Muscle of arm (tissue), 1 donor: ENCODE measurements at regions not wholly inside any gene's neighbourhood (a gene's known extent, or its start where the extent isn't known, plus 50 kb on each side); places are given as distances from the start of the nearest gene placed in this dataset.

Experiments used
- DNase-seq: peaks from one replicate; pipeline ENCODE4 v3.0.0-alpha.2; 2013

GRCh38 chr12:42859612-42860011 is 270.1 kb upstream of the PRICKLE1 start:
- no peak for DNase-seq

DNA sequence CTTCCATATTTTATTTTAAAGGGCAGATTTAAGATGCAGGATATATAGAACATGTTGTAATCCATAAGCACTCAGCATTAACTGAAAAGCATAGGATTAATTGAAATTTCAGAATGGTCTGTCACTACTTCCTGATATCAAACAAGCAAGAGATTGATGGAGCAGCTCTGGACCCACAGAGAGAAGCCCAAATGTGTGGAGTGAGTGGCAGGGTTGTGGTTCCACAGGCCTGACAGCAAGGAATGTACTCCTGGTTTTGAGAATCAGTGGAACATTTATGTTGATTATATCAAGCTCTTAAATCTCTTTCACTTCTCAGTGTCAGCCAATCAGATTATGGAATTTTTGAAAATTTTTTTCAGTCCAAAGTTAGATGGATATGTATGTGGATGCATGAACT is 267.6 kb upstream of the PRICKLE1 start:
- no peak for DNase-seq

GRCh38 chr12:42855362-42855950 is 265.9 kb upstream of the PRICKLE1 start:
- no peak for DNase-seq

- no peak for DNase-seq
These were observed 265.3 kb upstream of the PRICKLE1 start for GRCh38 chr12:42854826-42855225.

DNA sequence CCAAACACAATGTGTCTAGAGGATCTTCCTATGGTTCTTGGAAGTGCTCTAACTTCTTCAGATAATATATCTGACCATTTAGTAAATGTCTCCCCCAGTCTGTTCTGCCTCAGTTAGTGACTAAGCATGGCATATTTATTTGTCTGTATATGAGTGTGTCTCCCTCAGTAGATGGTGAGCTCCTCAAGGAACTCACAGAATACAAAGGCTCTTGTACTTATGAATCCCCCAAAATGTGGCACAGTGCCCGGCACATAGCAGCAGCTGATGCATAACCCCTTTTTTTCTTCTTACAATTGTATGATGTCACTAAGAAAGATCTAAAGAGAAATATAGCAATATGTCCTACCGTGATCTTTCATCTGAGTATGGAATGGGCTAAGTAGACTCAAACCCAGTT is 264.7 kb upstream of the PRICKLE1 start:
- no peak for DNase-seq

DNA sequence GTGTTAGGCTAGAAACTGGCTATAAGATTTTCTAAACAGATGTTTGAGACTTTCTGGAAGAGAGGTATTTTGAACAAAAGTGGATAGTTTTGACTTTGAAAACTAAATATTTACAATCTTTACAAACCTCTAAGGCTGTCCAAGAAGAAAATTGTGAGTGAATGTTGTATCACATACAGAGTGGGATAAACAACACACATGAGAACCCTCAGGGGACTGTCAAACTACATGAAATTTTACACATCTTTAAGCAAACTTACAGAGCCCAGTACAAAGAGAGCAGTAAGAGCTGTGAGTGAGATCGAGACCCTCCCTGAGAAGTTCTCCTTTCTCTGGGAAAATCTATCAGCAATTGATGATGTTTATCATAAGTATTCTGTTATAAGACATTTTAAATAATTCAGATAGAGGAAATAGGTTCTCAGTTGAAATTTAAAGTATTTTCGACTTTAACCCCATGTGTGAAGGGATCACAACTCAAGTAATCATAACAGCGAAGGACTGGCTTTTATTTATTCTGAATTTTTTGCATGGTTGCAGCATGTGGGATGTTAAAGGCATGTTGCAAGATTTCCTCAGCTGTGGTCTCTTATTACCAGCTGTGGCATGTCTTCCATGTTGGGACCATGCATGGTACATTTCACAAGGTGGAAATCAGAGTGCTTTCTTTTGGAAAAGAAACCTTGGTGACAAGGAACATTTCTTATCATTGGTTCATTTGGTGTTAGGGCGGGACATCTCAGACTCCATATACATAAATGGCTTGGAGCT is 264.0 kb upstream of the PRICKLE1 start:
- DNase-seq = no peak

DNA sequence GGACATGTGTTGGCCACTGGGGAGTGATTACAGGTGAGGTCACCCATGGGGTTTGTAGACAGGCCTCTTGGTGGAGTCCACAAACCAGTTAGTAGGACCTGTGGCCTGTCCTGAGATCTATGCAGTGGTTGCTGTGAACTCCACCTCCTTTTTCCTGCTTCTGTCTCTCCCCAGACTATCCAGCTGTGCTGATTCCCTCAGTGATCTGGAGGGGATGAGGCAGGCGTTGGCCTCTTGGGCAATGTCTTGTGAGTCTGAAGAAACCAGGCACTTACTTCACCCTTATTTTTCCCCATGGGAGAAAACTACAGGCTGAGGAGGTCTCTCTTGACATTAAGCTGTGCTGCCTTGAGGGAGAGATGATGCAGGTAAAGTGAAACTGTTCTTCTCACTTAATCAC is 257.2 kb upstream of the PRICKLE1 start:
- no peak for DNase-seq

DNA sequence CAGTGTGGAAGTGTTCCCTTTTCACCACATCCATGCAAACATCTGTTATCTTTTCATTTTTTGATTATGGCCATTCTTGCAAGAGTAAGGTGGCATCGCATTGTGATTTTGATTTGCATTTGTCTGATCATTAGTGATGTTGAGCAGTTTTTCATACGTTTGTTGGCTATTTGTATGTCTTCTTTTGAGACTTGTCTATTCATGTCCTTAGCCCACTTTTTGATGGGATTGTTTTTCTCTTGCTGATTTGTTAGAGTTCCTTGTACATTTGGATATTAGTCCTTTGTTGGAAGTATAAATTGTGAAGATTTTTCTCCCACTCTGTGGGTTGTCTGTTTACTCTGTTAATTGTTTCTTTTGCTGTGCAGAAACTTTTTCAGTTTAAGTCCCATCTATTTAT is 244.5 kb upstream of the PRICKLE1 start:
- DNase-seq = no peak

- DNase-seq = no peak
These were observed 239.3 kb upstream of the PRICKLE1 start for GRCh38 chr12:42828836-42829235.

- DNase-seq = no peak
These were observed 234.8 kb upstream of the PRICKLE1 start for GRCh38 chr12:42824327-42824726.

- no peak for DNase-seq
These were observed 234.1 kb upstream of the PRICKLE1 start for GRCh38 chr12:42823679-42824078.

- no peak for DNase-seq
These were observed 230.3 kb upstream of the PRICKLE1 start for GRCh38 chr12:42819846-42820245.

DNA sequence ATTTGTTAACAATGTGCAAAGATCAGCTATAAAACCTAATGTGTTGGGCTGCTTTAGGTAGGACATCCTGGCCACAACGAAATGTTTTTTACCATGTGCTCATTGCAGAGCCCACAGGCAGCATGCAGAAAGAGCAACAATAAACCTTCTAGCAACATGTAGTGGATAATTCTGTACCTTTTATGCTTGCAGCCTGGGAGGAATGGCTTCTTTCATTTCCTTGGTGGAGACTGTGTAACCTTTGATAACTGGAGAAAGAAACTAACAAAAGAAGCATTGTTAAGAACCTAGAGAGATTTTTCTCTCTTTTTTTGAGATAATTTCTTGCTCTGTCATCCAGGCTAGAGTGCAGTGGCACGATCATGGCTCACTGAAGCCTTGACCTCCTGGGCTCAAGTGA is 225.5 kb upstream of the PRICKLE1 start:
- no peak for DNase-seq

DNA sequence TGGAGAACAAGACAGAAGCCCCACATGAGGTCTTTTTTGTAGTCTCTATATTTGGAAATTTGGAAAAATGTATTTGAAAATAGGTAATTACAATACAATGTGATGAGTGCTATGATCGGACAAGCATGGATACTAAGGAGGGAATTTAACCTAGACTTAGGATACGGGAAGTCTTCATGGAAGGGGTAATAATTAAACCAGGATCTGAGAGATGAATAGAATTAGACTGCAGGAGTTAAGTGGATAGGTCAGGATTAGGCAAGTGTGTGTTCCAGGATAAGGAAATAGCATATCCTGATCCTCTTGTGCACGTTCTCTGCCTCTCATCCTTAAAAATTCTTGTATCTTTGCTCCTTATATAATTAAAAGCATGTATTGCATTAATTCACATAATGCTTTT is 223.3 kb upstream of the PRICKLE1 start:
- no peak for DNase-seq

- no peak for DNase-seq
These were observed 222.5 kb upstream of the PRICKLE1 start for GRCh38 chr12:42812086-42812485.

DNA sequence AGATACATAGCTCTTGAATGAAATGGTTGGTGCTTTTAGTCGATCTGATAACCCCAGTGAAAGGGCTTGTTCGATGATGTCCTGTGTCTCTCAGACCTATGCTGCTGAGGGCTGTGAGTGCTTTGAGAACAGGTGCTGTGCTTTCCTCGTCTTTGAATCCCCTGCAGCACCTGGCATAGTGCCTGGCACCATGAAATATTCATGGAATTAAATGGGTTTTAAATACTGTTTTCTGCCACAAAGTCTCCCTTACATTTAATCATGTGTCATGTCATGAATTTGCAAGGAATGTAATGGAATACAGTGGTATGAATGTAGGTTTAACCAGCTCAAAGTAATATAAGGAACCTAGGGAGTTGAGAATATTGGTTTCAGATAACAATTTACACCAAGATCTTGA is 220.5 kb upstream of the PRICKLE1 start:
- no peak for DNase-seq

DNA sequence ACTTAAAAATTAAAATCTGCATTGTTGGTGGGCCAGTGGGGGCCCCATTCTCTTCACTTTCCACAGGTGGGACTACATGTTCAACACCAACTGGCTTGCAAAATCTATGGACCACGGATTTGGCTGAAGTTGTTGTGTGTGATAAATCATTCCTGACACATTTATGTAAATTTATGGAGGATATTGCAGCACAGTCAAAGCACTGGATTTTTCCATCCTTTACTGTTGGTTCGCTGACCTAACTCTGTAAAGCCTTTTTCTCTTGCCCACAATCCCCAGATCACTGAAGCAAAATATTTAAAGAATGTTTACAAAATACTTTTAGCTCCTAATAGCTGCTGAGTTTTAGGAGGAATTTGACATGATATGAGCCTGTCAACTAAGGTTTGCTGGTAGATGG is 219.7 kb upstream of the PRICKLE1 start:
- DNase-seq = no peak

- no peak for DNase-seq
These were observed 218.2 kb upstream of the PRICKLE1 start for GRCh38 chr12:42807766-42808165.

GRCh38 chr12:42807251-42807650 is 217.7 kb upstream of the PRICKLE1 start:
- no peak for DNase-seq

DNA sequence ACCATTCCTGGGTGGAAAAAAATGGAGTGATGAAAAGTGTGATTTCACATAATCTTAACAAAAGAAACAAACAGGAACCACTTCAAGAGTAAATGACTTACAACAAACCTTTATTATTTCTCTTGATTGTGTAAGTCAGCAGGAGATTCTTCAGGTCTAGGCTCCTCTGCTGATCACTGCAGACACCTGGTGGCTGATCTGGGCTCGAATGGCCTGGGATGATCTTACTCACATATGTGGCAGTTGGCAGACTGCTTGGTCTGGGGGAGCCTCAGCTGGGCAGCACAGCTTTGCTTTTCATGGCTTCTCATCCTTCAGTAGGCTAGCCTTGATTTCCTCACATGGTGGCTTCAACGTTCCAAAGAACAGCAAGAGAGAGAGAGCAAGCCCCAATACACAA is 215.4 kb upstream of the PRICKLE1 start:
- DNase-seq = no peak

- peak; percentile 70 for DNase-seq
These were observed 213.2 kb upstream of the PRICKLE1 start for GRCh38 chr12:42802785-42803189.

GRCh38 chr12:42801271-42801670 is 211.7 kb upstream of the PRICKLE1 start:
- no peak for DNase-seq

DNA sequence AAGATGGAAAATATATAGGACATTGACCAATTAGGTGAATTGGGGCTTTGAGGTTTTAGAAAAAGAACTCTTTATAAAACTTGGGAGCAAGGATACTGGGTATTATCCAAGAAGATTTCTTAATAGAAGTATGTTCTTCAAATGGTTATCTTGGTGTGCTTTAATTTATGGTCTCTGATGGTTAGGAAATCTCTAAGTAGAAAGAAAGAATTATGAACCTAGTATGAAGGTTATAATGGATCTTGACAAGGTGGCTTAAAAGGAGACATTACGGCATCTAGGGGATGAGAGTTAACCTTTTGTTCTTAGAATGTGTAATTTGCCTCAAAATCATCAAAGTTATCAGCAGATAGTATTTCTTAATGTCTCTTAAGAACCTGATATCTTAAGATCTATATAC is 210.4 kb upstream of the PRICKLE1 start:
- no peak for DNase-seq
